WTC11 (cell line): ENCODE measurements at regions not wholly inside any gene's neighbourhood (a gene's known extent, or its start where the extent isn't known, plus 50 kb on each side); places are given as distances from the start of the nearest gene placed in this dataset.

Source experiments
- ATAC-seq: fragments of 200-7000 bp; cut with Tn5 transposase; 2 replicates; pipeline ENCODE4 v1.10.0; 2021; ENCODE audit warnings: mild to moderate bottlenecking, moderate library complexity
- CTCF ChIA-PET: fragments of 300-600 bp; sonication (Branson Sonifier 250); formaldehyde crosslinking; loops from one replicate; lab custom pipeline; 2021; ENCODE audit warnings: antibody characterized with exemption; lab: Charles Lee
- POLR2A ChIA-PET: fragments of 350-600 bp; sonication (Branson Sonifier 250); formaldehyde crosslinking; loops from one replicate; lab custom pipeline; 2021; ENCODE audit warnings: antibody characterized with exemption; lab: Charles Lee
- DNase-seq: peaks from one replicate; pipeline ENCODE4 v3.0.0; 2021; ENCODE audit warnings: low spot score
- H3K27ac Mint-ChIP-seq: 2 replicates; pipeline ENCODE4 v1.8.0; 2021; ENCODE audit warnings: mixed read lengths
- H3K27me3 Mint-ChIP-seq: 2 replicates; pipeline ENCODE4 v1.8.0; 2021; ENCODE audit warnings: low read depth, mild to moderate bottlenecking, moderate library complexity, mixed read lengths
- H3K36me3 Mint-ChIP-seq: 2 replicates; pipeline ENCODE4 v1.8.0; 2021; ENCODE audit warnings: mixed read lengths
- H3K4me1 Mint-ChIP-seq: 2 replicates; pipeline ENCODE4 v1.8.0; 2022; ENCODE audit warnings: mixed read lengths
- H3K4me3 Mint-ChIP-seq: 2 replicates; pipeline ENCODE4 v1.8.0; 2021; ENCODE audit warnings: mild to moderate bottlenecking, moderate library complexity, mixed read lengths
- H3K9me3 Mint-ChIP-seq: 2 replicates; pipeline ENCODE4 v1.8.0; 2021; ENCODE audit warnings: mixed read lengths
- IRF1 ChIP-seq: sonication (generic); formaldehyde crosslinking; IDR thresholded peaks from 2 replicates; pipeline ENCODE4 v1.8.0; 2023; ENCODE audit warnings: missing genetic modification reagents
- IRF2 ChIP-seq: sonication (generic); formaldehyde crosslinking; IDR thresholded peaks from 2 replicates; pipeline ENCODE4 v1.8.0; 2022; ENCODE audit warnings: low read depth, missing genetic modification reagents, borderline replicate concordance
- JAZF1 ChIP-seq: fragments of 250-450 bp; sonication (Bioruptor Pico); IDR thresholded peaks from 2 replicates; pipeline ENCODE4 v1.9.0; 2021; ENCODE audit warnings: moderate library complexity, mild to moderate bottlenecking, inconsistent platforms
- NR3C1 ChIP-seq: sonication (generic); formaldehyde crosslinking; conservative IDR thresholded peaks from 2 replicates; pipeline ENCODE4 v1.8.1; 2023; ENCODE audit warnings: low read depth, mild to moderate bottlenecking, missing genetic modification reagents
- SMAD4 ChIP-seq: sonication (generic); formaldehyde crosslinking; IDR thresholded peaks from 2 replicates; pipeline ENCODE4 v1.8.0; 2022; ENCODE audit warnings: mild to moderate bottlenecking, missing genetic modification reagents
- SOX15 ChIP-seq: fragments of 250-450 bp; sonication (Bioruptor Pico); IDR thresholded peaks from 2 replicates; pipeline ENCODE4 v1.9.0; 2021; ENCODE audit warnings: mild to moderate bottlenecking
- TCF7 ChIP-seq: sonication (generic); formaldehyde crosslinking; IDR thresholded peaks from 2 replicates; pipeline ENCODE4 v1.8.0; 2022; ENCODE audit warnings: mild to moderate bottlenecking, low read depth, missing genetic modification reagents, moderate library complexity
- TEAD1 ChIP-seq: sonication (generic); formaldehyde crosslinking; IDR thresholded peaks from 2 replicates; pipeline ENCODE4 v1.8.0; 2022; ENCODE audit warnings: mild to moderate bottlenecking, missing genetic modification reagents
- TEAD4 ChIP-seq: sonication (generic); formaldehyde crosslinking; IDR thresholded peaks from 2 replicates; pipeline ENCODE4 v1.8.0; 2022; ENCODE audit warnings: mild to moderate bottlenecking, missing genetic modification reagents
- USF2 ChIP-seq: sonication (generic); formaldehyde crosslinking; IDR thresholded peaks from 2 replicates; pipeline ENCODE4 v1.8.1; 2023; ENCODE audit warnings: mild to moderate bottlenecking, missing genetic modification reagents, moderate library complexity
- ZNF138 ChIP-seq: sonication (generic); formaldehyde crosslinking; conservative IDR thresholded peaks from 2 replicates; pipeline ENCODE4 v1.8.1; 2022; ENCODE audit warnings: mild to moderate bottlenecking, moderate library complexity, missing genetic modification reagents
- ZNF416 ChIP-seq: fragments of 250-450 bp; sonication (Bioruptor Pico); IDR thresholded peaks from 2 replicates; pipeline ENCODE4 v1.9.0; 2021; ENCODE audit warnings: mild to moderate bottlenecking, inconsistent platforms
- ZNF532 ChIP-seq: fragments of 250-450 bp; sonication (Bioruptor Pico); IDR thresholded peaks from 2 replicates; pipeline ENCODE4 v1.9.0; 2021; ENCODE audit warnings: mild to moderate bottlenecking, borderline replicate concordance
- TF ChIP-seq, protein P1 (sequence below): sonication (generic); formaldehyde crosslinking; IDR thresholded peaks from 2 replicates; pipeline ENCODE4 v1.8.1; 2022; ENCODE audit warnings: low read depth, missing genetic modification reagents, borderline replicate concordance
- TF ChIP-seq, protein P2 (sequence below): sonication (generic); formaldehyde crosslinking; IDR thresholded peaks from 2 replicates; pipeline ENCODE4 v1.8.1; 2023; ENCODE audit warnings: mild to moderate bottlenecking, missing genetic modification reagents, borderline replicate concordance
- TF ChIP-seq, protein P3 (sequence below): sonication (generic); formaldehyde crosslinking; IDR thresholded peaks from 2 replicates; pipeline ENCODE4 v1.8.0; 2022; ENCODE audit warnings: mild to moderate bottlenecking, missing genetic modification reagents
- TF ChIP-seq, protein P4 (sequence below): fragments of 250-450 bp; sonication (Bioruptor Pico); conservative IDR thresholded peaks from 2 replicates; pipeline ENCODE4 v1.9.0; 2021; ENCODE audit warnings: mild to moderate bottlenecking
- TF ChIP-seq, protein P5 (sequence below): sonication (generic); formaldehyde crosslinking; IDR thresholded peaks from 2 replicates; pipeline ENCODE4 v1.8.1; 2022; ENCODE audit warnings: mild to moderate bottlenecking, moderate library complexity, missing genetic modification reagents

DNA sequence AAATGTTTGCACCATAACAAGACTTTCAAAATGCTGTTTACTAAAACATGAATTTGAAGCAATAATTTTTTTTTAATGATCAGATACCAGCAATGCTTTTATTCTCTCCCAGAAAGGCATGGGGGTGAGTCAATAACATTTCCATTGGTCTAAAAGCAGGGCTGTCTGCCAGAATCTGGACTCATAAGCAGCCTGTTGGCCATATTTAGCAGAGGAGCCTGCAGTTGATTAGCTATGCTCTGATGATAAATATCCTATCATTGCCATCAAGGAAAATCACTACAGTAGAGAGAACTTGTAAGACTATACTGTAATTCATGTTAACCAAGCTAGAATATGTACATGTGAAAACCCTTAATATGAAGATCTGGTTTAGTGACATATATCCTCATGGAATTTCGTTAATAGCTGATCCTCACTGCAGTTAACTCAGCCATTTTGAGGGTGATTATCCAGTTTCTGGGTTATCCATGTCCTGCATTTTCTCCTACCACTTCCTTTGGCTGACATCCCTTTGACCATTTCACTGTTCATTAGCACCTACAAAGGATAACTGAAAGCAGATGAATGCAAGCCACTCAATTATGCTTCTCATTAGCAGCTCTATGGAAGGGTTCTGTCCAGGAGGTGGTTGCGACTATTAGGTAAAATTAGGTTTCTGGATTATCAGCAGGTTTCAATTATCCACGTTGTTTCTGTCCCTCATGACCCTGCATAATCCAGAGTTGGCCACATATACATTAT lies 72.9 kb upstream of the DIAPH2 start:
- Mint-ChIP-seq H3K27me3 (no peaks in the 10 kb centered on the region; the same call in 1 of the 2 replicates), H3K4me1 (no peaks in the 10 kb centered on the region), H3K9me3 (no peaks in the 10 kb centered on the region)
- POLR2A ChIA-PET = no interaction called here
- TF ChIP-seq, protein P1, sequence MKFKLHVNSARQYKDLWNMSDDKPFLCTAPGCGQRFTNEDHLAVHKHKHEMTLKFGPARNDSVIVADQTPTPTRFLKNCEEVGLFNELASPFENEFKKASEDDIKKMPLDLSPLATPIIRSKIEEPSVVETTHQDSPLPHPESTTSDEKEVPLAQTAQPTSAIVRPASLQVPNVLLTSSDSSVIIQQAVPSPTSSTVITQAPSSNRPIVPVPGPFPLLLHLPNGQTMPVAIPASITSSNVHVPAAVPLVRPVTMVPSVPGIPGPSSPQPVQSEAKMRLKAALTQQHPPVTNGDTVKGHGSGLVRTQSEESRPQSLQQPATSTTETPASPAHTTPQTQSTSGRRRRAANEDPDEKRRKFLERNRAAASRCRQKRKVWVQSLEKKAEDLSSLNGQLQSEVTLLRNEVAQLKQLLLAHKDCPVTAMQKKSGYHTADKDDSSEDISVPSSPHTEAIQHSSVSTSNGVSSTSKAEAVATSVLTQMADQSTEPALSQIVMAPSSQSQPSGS (CRISPR knock-in tag) = no peak
- no peak for TF ChIP-seq NR3C1
- TF ChIP-seq IRF1 (CRISPR knock-in tag) = no peak
- no peak for TF ChIP-seq ZNF532 (CRISPR knock-in tag)
- TF ChIP-seq TCF7 (CRISPR knock-in tag) = no peak
- TF ChIP-seq, protein P2, sequence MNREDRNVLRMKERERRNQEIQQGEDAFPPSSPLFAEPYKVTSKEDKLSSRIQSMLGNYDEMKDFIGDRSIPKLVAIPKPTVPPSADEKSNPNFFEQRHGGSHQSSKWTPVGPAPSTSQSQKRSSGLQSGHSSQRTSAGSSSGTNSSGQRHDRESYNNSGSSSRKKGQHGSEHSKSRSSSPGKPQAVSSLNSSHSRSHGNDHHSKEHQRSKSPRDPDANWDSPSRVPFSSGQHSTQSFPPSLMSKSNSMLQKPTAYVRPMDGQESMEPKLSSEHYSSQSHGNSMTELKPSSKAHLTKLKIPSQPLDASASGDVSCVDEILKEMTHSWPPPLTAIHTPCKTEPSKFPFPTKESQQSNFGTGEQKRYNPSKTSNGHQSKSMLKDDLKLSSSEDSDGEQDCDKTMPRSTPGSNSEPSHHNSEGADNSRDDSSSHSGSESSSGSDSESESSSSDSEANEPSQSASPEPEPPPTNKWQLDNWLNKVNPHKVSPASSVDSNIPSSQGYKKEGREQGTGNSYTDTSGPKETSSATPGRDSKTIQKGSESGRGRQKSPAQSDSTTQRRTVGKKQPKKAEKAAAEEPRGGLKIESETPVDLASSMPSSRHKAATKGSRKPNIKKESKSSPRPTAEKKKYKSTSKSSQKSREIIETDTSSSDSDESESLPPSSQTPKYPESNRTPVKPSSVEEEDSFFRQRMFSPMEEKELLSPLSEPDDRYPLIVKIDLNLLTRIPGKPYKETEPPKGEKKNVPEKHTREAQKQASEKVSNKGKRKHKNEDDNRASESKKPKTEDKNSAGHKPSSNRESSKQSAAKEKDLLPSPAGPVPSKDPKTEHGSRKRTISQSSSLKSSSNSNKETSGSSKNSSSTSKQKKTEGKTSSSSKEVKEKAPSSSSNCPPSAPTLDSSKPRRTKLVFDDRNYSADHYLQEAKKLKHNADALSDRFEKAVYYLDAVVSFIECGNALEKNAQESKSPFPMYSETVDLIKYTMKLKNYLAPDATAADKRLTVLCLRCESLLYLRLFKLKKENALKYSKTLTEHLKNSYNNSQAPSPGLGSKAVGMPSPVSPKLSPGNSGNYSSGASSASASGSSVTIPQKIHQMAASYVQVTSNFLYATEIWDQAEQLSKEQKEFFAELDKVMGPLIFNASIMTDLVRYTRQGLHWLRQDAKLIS (CRISPR knock-in tag) = no peak
- TF ChIP-seq, protein P3, sequence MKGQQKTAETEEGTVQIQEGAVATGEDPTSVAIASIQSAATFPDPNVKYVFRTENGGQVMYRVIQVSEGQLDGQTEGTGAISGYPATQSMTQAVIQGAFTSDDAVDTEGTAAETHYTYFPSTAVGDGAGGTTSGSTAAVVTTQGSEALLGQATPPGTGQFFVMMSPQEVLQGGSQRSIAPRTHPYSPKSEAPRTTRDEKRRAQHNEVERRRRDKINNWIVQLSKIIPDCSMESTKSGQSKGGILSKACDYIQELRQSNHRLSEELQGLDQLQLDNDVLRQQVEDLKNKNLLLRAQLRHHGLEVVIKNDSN (CRISPR knock-in tag) = no peak
- TF ChIP-seq, protein P4, sequence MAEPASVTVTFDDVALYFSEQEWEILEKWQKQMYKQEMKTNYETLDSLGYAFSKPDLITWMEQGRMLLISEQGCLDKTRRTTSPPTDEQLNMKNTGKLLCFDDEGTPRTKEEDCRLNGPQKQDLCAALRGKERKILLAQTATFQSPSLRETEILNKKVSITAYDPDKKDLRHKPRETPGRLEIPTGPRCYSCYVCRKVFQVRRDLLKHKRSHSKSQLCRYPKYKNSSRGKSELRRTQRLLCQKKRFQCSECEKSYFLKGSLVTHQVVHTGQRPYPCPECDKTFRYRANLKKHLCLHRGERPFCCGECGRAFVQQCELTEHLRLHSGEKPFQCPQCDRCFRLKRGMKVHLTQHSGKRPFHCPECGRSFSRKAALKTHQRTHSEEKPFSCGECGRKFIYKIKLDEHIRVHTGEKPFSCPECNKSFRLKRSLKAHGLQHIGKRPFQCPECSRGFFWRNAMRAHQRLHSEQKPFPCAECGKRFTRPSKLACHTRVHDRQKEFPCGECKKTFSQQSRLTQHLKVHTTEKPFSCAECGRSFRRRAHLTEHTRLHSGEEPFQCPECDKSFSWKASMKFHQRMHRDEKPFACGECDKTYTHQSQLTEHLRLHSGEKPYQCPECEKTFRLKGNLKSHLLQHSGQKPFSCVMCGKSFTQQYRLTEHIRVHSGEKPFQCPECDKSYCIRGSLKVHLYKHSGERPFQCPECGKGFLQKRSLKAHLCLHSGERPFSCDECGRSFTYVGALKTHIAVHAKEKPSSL (CRISPR knock-in tag) = no peak
- TF ChIP-seq SMAD4 (CRISPR knock-in tag) = no peak
- TF ChIP-seq SOX15 = no peak
- no peak for TF ChIP-seq ZNF416 (CRISPR knock-in tag)
- no peak for TF ChIP-seq TEAD1 (CRISPR knock-in tag)
- TF ChIP-seq JAZF1 (CRISPR knock-in tag) = no peak
- TF ChIP-seq, protein P5, sequence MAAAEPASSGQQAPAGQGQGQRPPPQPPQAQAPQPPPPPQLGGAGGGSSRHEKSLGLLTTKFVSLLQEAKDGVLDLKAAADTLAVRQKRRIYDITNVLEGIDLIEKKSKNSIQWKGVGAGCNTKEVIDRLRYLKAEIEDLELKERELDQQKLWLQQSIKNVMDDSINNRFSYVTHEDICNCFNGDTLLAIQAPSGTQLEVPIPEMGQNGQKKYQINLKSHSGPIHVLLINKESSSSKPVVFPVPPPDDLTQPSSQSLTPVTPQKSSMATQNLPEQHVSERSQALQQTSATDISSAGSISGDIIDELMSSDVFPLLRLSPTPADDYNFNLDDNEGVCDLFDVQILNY (CRISPR knock-in tag) = no peak
- no peak for TF ChIP-seq TEAD4 (CRISPR knock-in tag)
- no peak for TF ChIP-seq USF2 (CRISPR knock-in tag)
- TF ChIP-seq ZNF138 (CRISPR knock-in tag) = no peak
- TF ChIP-seq IRF2 (CRISPR knock-in tag) = no peak
- TF ChIP-seq, all 79 proteins: peak for 0
- CTCF ChIA-PET = no interaction called here
- no peak overlapping the region for H3K27ac Mint-ChIP-seq
- H3K4me3 Mint-ChIP-seq = no peak overlapping the region
- DNase-seq (no peak), ATAC-seq (no peak)
- H3K36me3 Mint-ChIP-seq = no peaks in the 10 kb centered on the region
